ENCODE measurements at regions not wholly inside any gene's neighbourhood (a gene's known extent, or its start where the extent isn't known, plus 50 kb on each side); places are given as distances from the start of the nearest gene placed in this dataset.

GRCh38 chr5:19369048-19369447 is 619.0 kb downstream of the CDH18 start:
- no peak for DNase-seq (ENCODE audit: low read depth)

GRCh38 chr5:19369561-19369960 is 618.4 kb downstream of the CDH18 start:
- no peak for DNase-seq (ENCODE audit: low read depth)

GRCh38 chr5:19370655-19371386 is 617.2 kb downstream of the CDH18 start:
- no peak for DNase-seq (ENCODE audit: low read depth)

GRCh38 chr5:19388391-19388790 is 599.6 kb downstream of the CDH18 start:
- no peak for DNase-seq (ENCODE audit: low read depth)

GRCh38 chr5:19401032-19401431 is 587.0 kb downstream of the CDH18 start:
- no peak for DNase-seq (ENCODE audit: low read depth)

GRCh38 chr5:19406576-19407365 is 581.2 kb downstream of the CDH18 start:
- no peak for DNase-seq (ENCODE audit: low read depth)

GRCh38 chr5:19408149-19408548 is 579.9 kb downstream of the CDH18 start:
- no peak for DNase-seq (ENCODE audit: low read depth)

- no peak for DNase-seq (ENCODE audit: low read depth)
Measured at GRCh38 chr5:19411936-19412335, 576.1 kb downstream of the CDH18 start.

Measured in iris pigment epithelial cell (primary cell).